ENCODE measurements at regions not wholly inside any gene's neighbourhood (a gene's known extent, or its start where the extent isn't known, plus 50 kb on each side); places are given as distances from the start of the nearest gene placed in this dataset.

- DNase-seq (ENCODE audit: low read depth) = no peak
- TF ChIP-seq CTCF (IDR thresholded peaks at IDR 0.05; ENCODE audit: insufficient read depth, low read length) = no peak
Measured at GRCh38 chr5:67334373-67334772, 137.8 kb upstream of the CD180 start.

GRCh38 chr5:67333171-67333570 is 136.6 kb upstream of the CD180 start:
- no peak for DNase-seq (ENCODE audit: low read depth)
- no peak overlapping the region for H3K4me3 ChIP-seq (ENCODE audit: low read depth, low read length)
- TF ChIP-seq CTCF (IDR thresholded peaks at IDR 0.05; ENCODE audit: insufficient read depth, low read length) = no peak

More at GRCh38 chr5:67334373-67334772, 137.8 kb upstream of the CD180 start:
- no peak overlapping the region for H3K4me3 ChIP-seq (ENCODE audit: low read depth, low read length)

GRCh38 chr5:67331296-67331925 is 134.8 kb upstream of the CD180 start:
- TF ChIP-seq CTCF (IDR thresholded peaks at IDR 0.05; ENCODE audit: insufficient read depth, low read length) = no peak
- no peak overlapping the region for H3K4me3 ChIP-seq (ENCODE audit: low read depth, low read length)
- no peak for DNase-seq (ENCODE audit: low read depth)

- no peak overlapping the region for H3K4me3 ChIP-seq (ENCODE audit: low read depth, low read length)
- no peak for TF ChIP-seq CTCF (IDR thresholded peaks at IDR 0.05; ENCODE audit: insufficient read depth, low read length)
- no peak for DNase-seq (ENCODE audit: low read depth)
Measured at GRCh38 chr5:67319935-67320725, 123.5 kb upstream of the CD180 start.

- H3K4me3 ChIP-seq (ENCODE audit: low read depth, low read length) = no peak overlapping the region
- no peak for TF ChIP-seq CTCF (IDR thresholded peaks at IDR 0.05; ENCODE audit: insufficient read depth, low read length)
- no peak for DNase-seq (ENCODE audit: low read depth)
Measured at GRCh38 chr5:67318746-67319145, 122.1 kb upstream of the CD180 start.

GRCh38 chr5:67317603-67318002 is 121.0 kb upstream of the CD180 start:
- no peak overlapping the region for H3K4me3 ChIP-seq (ENCODE audit: low read depth, low read length)
- no peak for TF ChIP-seq CTCF (IDR thresholded peaks at IDR 0.05; ENCODE audit: insufficient read depth, low read length)
- DNase-seq (ENCODE audit: low read depth) = no peak

All from fibroblast of the aortic adventitia (primary cell).